IPS-20b (cell line): ENCODE measurements at regions not wholly inside any gene's neighbourhood (a gene's known extent, or its start where the extent isn't known, plus 50 kb on each side); places are given as distances from the start of the nearest gene placed in this dataset.

ENCODE experiments used
- H3K27ac ChIP-seq: one replicate; pipeline ENCODE4 v1.5.1; 2013; ENCODE audit warnings: low read length
- H3K27me3 ChIP-seq: 2 replicates; pipeline ENCODE4 v1.6.1; 2013; ENCODE audit warnings: mild to moderate bottlenecking, low read length, inconsistent platforms; ENCODE audit not compliant: insufficient read depth
- H3K36me3 ChIP-seq: 2 replicates; pipeline ENCODE4 v1.6.1; 2013; ENCODE audit warnings: low read depth, mild to moderate bottlenecking, inconsistent platforms, low read length, moderate library complexity; ENCODE audit not compliant: insufficient read depth
- H3K4me1 ChIP-seq: 2 replicates; pipeline ENCODE4 v1.6.1; 2013; ENCODE audit warnings: mild to moderate bottlenecking, control low read depth, inconsistent platforms, low read length, moderate library complexity; ENCODE audit not compliant: insufficient read depth
- H3K4me3 ChIP-seq: 2 replicates; pipeline ENCODE4 v1.5.1; 2013; ENCODE audit warnings: mild to moderate bottlenecking, low read length, inconsistent platforms
- H3K9ac ChIP-seq: 2 replicates; pipeline ENCODE4 v1.6.1; 2013; ENCODE audit warnings: low read depth, mild to moderate bottlenecking, inconsistent platforms, low read length, moderate library complexity
- H3K9me3 ChIP-seq: 2 replicates; pipeline ENCODE4 v1.6.1; 2013; ENCODE audit warnings: mild to moderate bottlenecking, low read depth, low read length, inconsistent platforms; ENCODE audit not compliant: insufficient read depth

GRCh38 chr3:153600896-153601295 lies 438.9 kb downstream of the RAP2B start:
- Histone ChIP-seq H3K36me3 (no peaks in the 10 kb centered on the region), H3K9ac (no peak overlapping the region), H3K4me1 (no peaks in the 10 kb centered on the region), H3K4me3 (no peak overlapping the region), H3K9me3 (no peaks in the 10 kb centered on the region), H3K27ac (no peak overlapping the region), H3K27me3 (no peaks in the 10 kb centered on the region)

- H3K36me3 ChIP-seq: no peaks in the 10 kb centered on the region
- H3K27ac ChIP-seq: no peak overlapping the region
- H3K9ac ChIP-seq: no peak overlapping the region
- no peaks in the 10 kb centered on the region for H3K4me1 ChIP-seq
- no peak overlapping the region for H3K4me3 ChIP-seq
- H3K9me3 ChIP-seq: no peaks in the 10 kb centered on the region
- H3K27me3 ChIP-seq: no peaks in the 10 kb centered on the region
Observed at GRCh38 chr3:153601374-153601853, 439.4 kb downstream of the RAP2B start.

- H3K36me3 ChIP-seq: no peaks in the 10 kb centered on the region
- no peaks in the 10 kb centered on the region for H3K9me3 ChIP-seq
Observed at GRCh38 chr3:153602801-153603200, 440.8 kb downstream of the RAP2B start.

GRCh38 chr3:153614140-153614539 lies 452.1 kb downstream of the RAP2B start:
- H3K4me3 ChIP-seq: no peak overlapping the region
- H3K27ac ChIP-seq: no peak overlapping the region
- no peak overlapping the region for H3K9ac ChIP-seq
- H3K9me3 ChIP-seq: no peaks in the 10 kb centered on the region
- H3K27me3 ChIP-seq: no peaks in the 10 kb centered on the region
- H3K36me3 ChIP-seq: no peaks in the 10 kb centered on the region
- H3K4me1 ChIP-seq: no peaks in the 10 kb centered on the region

More at GRCh38 chr3:153602801-153603200, 440.8 kb downstream of the RAP2B start:
- H3K4me1 ChIP-seq: no peaks in the 10 kb centered on the region
- no peak overlapping the region for H3K4me3 ChIP-seq
- H3K27ac ChIP-seq: no peak overlapping the region
- H3K9ac ChIP-seq: no peak overlapping the region
- H3K27me3 ChIP-seq: no peaks in the 10 kb centered on the region

GRCh38 chr3:153614563-153614962 lies 452.5 kb downstream of the RAP2B start:
- Histone ChIP-seq H3K4me1 (no peaks in the 10 kb centered on the region), H3K9me3 (no peaks in the 10 kb centered on the region), H3K9ac (no peak overlapping the region), H3K27ac (no peak overlapping the region), H3K36me3 (no peaks in the 10 kb centered on the region), H3K27me3 (no peaks in the 10 kb centered on the region), H3K4me3 (no peak overlapping the region)

- Histone ChIP-seq H3K9me3 (no peaks in the 10 kb centered on the region), H3K4me1 (no peaks in the 10 kb centered on the region), H3K27ac (no peak overlapping the region)
Observed at GRCh38 chr3:153615863-153616262, 453.8 kb downstream of the RAP2B start.

GRCh38 chr3:153617463-153617862 lies 455.4 kb downstream of the RAP2B start:
- peaks cover 4% of the 10 kb centered on the region; the same call in 1 of the 2 replicates for H3K4me1 ChIP-seq
- no peak overlapping the region for H3K4me3 ChIP-seq
- H3K36me3 ChIP-seq: no peaks in the 10 kb centered on the region
- no peaks in the 10 kb centered on the region for H3K27me3 ChIP-seq
- H3K9me3 ChIP-seq: no peaks in the 10 kb centered on the region
- H3K27ac ChIP-seq: no peak overlapping the region
- no peak overlapping the region for H3K9ac ChIP-seq

More at GRCh38 chr3:153615863-153616262, 453.8 kb downstream of the RAP2B start:
- H3K36me3 ChIP-seq: no peaks in the 10 kb centered on the region
- H3K27me3 ChIP-seq: no peaks in the 10 kb centered on the region
- no peak overlapping the region for H3K9ac ChIP-seq
- no peak overlapping the region for H3K4me3 ChIP-seq

GRCh38 chr3:153618176-153618575 lies 456.1 kb downstream of the RAP2B start:
- Histone ChIP-seq H3K4me1 (peaks cover 4% of the 10 kb centered on the region; the same call in 1 of the 2 replicates), H3K9me3 (no peaks in the 10 kb centered on the region), H3K27ac (no peak overlapping the region), H3K4me3 (no peak overlapping the region), H3K27me3 (no peaks in the 10 kb centered on the region), H3K9ac (no peak overlapping the region), H3K36me3 (no peaks in the 10 kb centered on the region)

- Histone ChIP-seq H3K9ac (no peak overlapping the region), H3K36me3 (no peaks in the 10 kb centered on the region), H3K27me3 (no peaks in the 10 kb centered on the region), H3K27ac (no peak overlapping the region), H3K9me3 (no peaks in the 10 kb centered on the region), H3K4me1 (peaks cover 4% of the 10 kb centered on the region; the same call in 1 of the 2 replicates), H3K4me3 (no peak overlapping the region)
Observed at GRCh38 chr3:153619268-153619667, 457.2 kb downstream of the RAP2B start.

- H3K27me3 ChIP-seq: no peaks in the 10 kb centered on the region
- H3K9ac ChIP-seq: no peak overlapping the region
- H3K27ac ChIP-seq: no peak overlapping the region
- H3K36me3 ChIP-seq: no peaks in the 10 kb centered on the region
- H3K4me1 ChIP-seq: peaks cover 4% of the 10 kb centered on the region; the same call in 1 of the 2 replicates
- H3K4me3 ChIP-seq: no peak overlapping the region
- H3K9me3 ChIP-seq: no peaks in the 10 kb centered on the region
Observed at GRCh38 chr3:153621953-153622352, 459.9 kb downstream of the RAP2B start.

- no peaks in the 10 kb centered on the region for H3K9me3 ChIP-seq
- H3K27me3 ChIP-seq: no peaks in the 10 kb centered on the region
- peaks cover 4% of the 10 kb centered on the region; the same call in 1 of the 2 replicates for H3K4me1 ChIP-seq
- no peak overlapping the region for H3K27ac ChIP-seq
- H3K36me3 ChIP-seq: no peaks in the 10 kb centered on the region
- no peak overlapping the region for H3K4me3 ChIP-seq
- H3K9ac ChIP-seq: no peak overlapping the region
Observed at GRCh38 chr3:153623834-153624233, 461.8 kb downstream of the RAP2B start.

- no peaks in the 10 kb centered on the region for H3K36me3 ChIP-seq
- no peak overlapping the region for H3K4me3 ChIP-seq
- no peak overlapping the region for H3K9ac ChIP-seq
- peaks cover 4% of the 10 kb centered on the region; the same call in 1 of the 2 replicates for H3K4me1 ChIP-seq
- no peak overlapping the region for H3K27ac ChIP-seq
- H3K9me3 ChIP-seq: no peaks in the 10 kb centered on the region
- no peaks in the 10 kb centered on the region for H3K27me3 ChIP-seq
Observed at GRCh38 chr3:153624310-153625030, 462.4 kb downstream of the RAP2B start.
